ENCODE measurements at regions not wholly inside any gene's neighbourhood (a gene's known extent, or its start where the extent isn't known, plus 50 kb on each side); places are given as distances from the start of the nearest gene placed in this dataset.

GRCh38 chr11:44515048-44515447 is 50.4 kb upstream of the CD82 start:
- Mint-ChIP-seq H3K27me3 (ENCODE audit: low read depth) (peaks cover 16% of the 10 kb centered on the region), H3K4me3 (ENCODE audit: unreplicated experiment) (no peak overlapping the region), H3K36me3 (ENCODE audit: low read depth) (no peaks in the 10 kb centered on the region), H3K27ac (ENCODE audit: unreplicated experiment) (peak overlapping the region; percentile 9), H3K9me3 (ENCODE audit: low read depth) (no peaks in the 10 kb centered on the region), H3K4me1 (ENCODE audit: low read depth) (peaks cover 21% of the 10 kb centered on the region)
- DNase-seq (ENCODE audit: low spot score): no peak
- TF ChIP-seq, protein P1, sequence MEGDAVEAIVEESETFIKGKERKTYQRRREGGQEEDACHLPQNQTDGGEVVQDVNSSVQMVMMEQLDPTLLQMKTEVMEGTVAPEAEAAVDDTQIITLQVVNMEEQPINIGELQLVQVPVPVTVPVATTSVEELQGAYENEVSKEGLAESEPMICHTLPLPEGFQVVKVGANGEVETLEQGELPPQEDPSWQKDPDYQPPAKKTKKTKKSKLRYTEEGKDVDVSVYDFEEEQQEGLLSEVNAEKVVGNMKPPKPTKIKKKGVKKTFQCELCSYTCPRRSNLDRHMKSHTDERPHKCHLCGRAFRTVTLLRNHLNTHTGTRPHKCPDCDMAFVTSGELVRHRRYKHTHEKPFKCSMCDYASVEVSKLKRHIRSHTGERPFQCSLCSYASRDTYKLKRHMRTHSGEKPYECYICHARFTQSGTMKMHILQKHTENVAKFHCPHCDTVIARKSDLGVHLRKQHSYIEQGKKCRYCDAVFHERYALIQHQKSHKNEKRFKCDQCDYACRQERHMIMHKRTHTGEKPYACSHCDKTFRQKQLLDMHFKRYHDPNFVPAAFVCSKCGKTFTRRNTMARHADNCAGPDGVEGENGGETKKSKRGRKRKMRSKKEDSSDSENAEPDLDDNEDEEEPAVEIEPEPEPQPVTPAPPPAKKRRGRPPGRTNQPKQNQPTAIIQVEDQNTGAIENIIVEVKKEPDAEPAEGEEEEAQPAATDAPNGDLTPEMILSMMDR (IDR thresholded peaks at IDR 0.05): no peak
